ENCODE measurements at regions not wholly inside any gene's neighbourhood (a gene's known extent, or its start where the extent isn't known, plus 50 kb on each side); places are given as distances from the start of the nearest gene placed in this dataset.

DNA sequence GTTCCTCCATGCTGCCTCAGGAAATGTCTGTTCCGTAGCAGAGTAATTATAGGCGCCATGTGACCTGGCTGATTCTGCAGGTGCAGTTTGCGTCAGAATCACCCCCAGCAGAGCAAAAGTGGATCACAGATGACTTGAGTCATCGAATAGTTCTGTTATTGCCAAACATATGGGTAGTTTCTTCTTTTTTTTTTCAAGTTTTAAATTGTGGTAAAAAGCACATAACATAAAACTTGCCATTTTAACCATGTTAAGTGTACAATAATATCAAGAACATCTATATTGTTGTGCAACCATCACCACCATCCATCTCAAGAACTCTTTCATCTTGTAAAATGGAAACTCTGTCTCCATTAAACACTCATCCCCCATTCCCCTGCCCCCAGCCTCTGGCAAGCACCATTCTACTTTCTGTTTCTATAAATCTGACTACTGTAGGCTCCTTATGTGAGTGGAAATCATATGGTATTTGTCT, 177.7 kb upstream of the TWIST2 start:
- Mint-ChIP-seq H3K27ac (no peak overlapping the region), H3K27me3 (ENCODE audit: low read depth in 3 of 3) (peaks cover 0 to 7% (median 6%) of the 10 kb centered on the region in 3 donors), H3K4me3 (no peak overlapping the region), H3K36me3 (no peaks in the 10 kb centered on the region), H3K4me1 (no peaks in the 10 kb centered on the region), H3K9me3 (peaks cover 5 to 28% (median 12%) of the 10 kb centered on the region in 7 donors)
- intact Hi-C loops (cut with micrococcal nuclease): no loop called here
- Histone ChIP-seq H3K9ac (ENCODE audit: insufficient read depth, low read length, poor library complexity, severe bottlenecking) (no peak overlapping the region), H4K20me1 (ENCODE audit: insufficient read depth, low read length) (no peaks in the 10 kb centered on the region), H3K4me2 (replicated peaks; ENCODE audit: extremely low read depth, low read length, poor library complexity, severe bottlenecking) (no peak overlapping the region), H3K4me3 (replicated peaks in 1 of 3; ENCODE audit: low read depth in 2 of 3, low read length in 3 of 3) (no peak overlapping the region), H3K79me2 (ENCODE audit: insufficient read depth, low read length) (no peaks in the 10 kb centered on the region), H3K36me3 (replicated peaks in 1 of 2; ENCODE audit: control insufficient read depth in 1 of 2, insufficient read depth in 2 of 2, low read length in 2 of 2) (no peaks in the 10 kb centered on the region), H3K4me1 (ENCODE audit: control insufficient read depth in 1 of 2, insufficient read depth in 2 of 2, low read length in 2 of 2) (no peaks in the 10 kb centered on the region), H3K27me3 (ENCODE audit: control insufficient read depth in 2 of 2, insufficient read depth in 2 of 2, low read length in 2 of 2) (peaks cover 0 to 3% of the 10 kb centered on the region in 2 donors), H3K27ac (ENCODE audit: low read depth in 1 of 2, low read length in 2 of 2) (no peak overlapping the region), H3K9me3 (replicated peaks in 1 of 2; ENCODE audit: control insufficient read depth in 1 of 2, insufficient read depth in 1 of 2, low read length in 2 of 2) (peaks cover 0 to 4% of the 10 kb centered on the region in 2 donors), H2AFZ (ENCODE audit: insufficient read depth, low read depth, low read length, poor library complexity, severe bottlenecking) (no peak overlapping the region)
- 37% methylated on average over 3 of the region's 4 CpGs for WGBS (ENCODE audit: insufficient coverage)
- TF ChIP-seq, protein P1, sequence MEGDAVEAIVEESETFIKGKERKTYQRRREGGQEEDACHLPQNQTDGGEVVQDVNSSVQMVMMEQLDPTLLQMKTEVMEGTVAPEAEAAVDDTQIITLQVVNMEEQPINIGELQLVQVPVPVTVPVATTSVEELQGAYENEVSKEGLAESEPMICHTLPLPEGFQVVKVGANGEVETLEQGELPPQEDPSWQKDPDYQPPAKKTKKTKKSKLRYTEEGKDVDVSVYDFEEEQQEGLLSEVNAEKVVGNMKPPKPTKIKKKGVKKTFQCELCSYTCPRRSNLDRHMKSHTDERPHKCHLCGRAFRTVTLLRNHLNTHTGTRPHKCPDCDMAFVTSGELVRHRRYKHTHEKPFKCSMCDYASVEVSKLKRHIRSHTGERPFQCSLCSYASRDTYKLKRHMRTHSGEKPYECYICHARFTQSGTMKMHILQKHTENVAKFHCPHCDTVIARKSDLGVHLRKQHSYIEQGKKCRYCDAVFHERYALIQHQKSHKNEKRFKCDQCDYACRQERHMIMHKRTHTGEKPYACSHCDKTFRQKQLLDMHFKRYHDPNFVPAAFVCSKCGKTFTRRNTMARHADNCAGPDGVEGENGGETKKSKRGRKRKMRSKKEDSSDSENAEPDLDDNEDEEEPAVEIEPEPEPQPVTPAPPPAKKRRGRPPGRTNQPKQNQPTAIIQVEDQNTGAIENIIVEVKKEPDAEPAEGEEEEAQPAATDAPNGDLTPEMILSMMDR (IDR thresholded peaks at IDR 0.05): no peak
- DNase-seq: no peak

DNA sequence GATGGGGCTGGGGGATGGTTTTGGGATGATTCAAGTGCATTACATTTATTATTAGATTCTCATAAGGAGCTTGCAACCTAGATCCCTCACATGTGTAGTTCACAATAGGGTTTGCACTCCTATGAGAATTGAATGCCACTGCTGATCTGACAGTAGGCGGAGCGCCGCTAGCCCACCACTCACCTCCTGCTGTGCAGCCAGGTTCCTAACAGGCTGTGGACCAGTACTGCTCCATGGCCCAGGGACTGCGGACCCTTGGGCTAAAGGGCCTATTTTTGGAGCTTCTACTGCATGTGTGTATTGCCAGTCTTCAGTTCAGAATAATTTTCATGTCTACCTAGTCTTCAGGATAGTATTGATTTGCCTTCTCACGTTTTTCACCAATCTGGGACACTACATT, 165.3 kb upstream of the TWIST2 start:
- no peak for DNase-seq
- Histone ChIP-seq H2AFZ (ENCODE audit: insufficient read depth, low read depth, low read length, poor library complexity, severe bottlenecking) (no peak overlapping the region), H3K79me2 (ENCODE audit: insufficient read depth, low read length) (no peaks in the 10 kb centered on the region), H3K4me1 (ENCODE audit: control insufficient read depth in 1 of 2, insufficient read depth in 2 of 2, low read length in 2 of 2) (no peaks in the 10 kb centered on the region), H3K4me3 (replicated peaks in 1 of 3; ENCODE audit: low read depth in 2 of 3, low read length in 3 of 3) (no peak overlapping the region), H3K36me3 (replicated peaks in 1 of 2; ENCODE audit: control insufficient read depth in 1 of 2, insufficient read depth in 2 of 2, low read length in 2 of 2) (no peaks in the 10 kb centered on the region), H3K9ac (ENCODE audit: insufficient read depth, low read length, poor library complexity, severe bottlenecking) (no peak overlapping the region), H3K27ac (ENCODE audit: low read depth in 1 of 2, low read length in 2 of 2) (no peak overlapping the region), H3K4me2 (replicated peaks; ENCODE audit: extremely low read depth, low read length, poor library complexity, severe bottlenecking) (no peak overlapping the region), H3K27me3 (ENCODE audit: control insufficient read depth in 2 of 2, insufficient read depth in 2 of 2, low read length in 2 of 2) (peaks cover 2% of the 10 kb centered on the region in 2 donors), H3K9me3 (replicated peaks in 1 of 2; ENCODE audit: control insufficient read depth in 1 of 2, insufficient read depth in 1 of 2, low read length in 2 of 2) (peaks cover 0 to 2% of the 10 kb centered on the region in 2 donors), H4K20me1 (ENCODE audit: insufficient read depth, low read length) (no peaks in the 10 kb centered on the region)
- Mint-ChIP-seq H3K4me3 (no peak overlapping the region), H3K4me1 (no peaks in the 10 kb centered on the region), H3K27me3 (ENCODE audit: low read depth in 3 of 3) (peaks cover 10 to 21% (median 13%) of the 10 kb centered on the region in 3 donors), H3K27ac (no peak overlapping the region), H3K36me3 (no peaks in the 10 kb centered on the region), H3K9me3 (peaks cover 3 to 7% (median 5%) of the 10 kb centered on the region in 7 donors)
- WGBS (ENCODE audit: insufficient coverage): no CpG with 5 or more reads among the region's 5 CpGs
- intact Hi-C loops (cut with micrococcal nuclease): no loop called here
- TF ChIP-seq, protein P1 (IDR thresholded peaks at IDR 0.05): no peak

All from CD14-positive monocyte (primary cell).